OCI-LY7 (cell line): ENCODE measurements at regions not wholly inside any gene's neighbourhood (a gene's known extent, or its start where the extent isn't known, plus 50 kb on each side); places are given as distances from the start of the nearest gene placed in this dataset.

Experiments
- EZH2phosphoT487 ChIP-seq: fragments of 200-600 bp; sonication (generic); IDR thresholded peaks from 2 replicates; pipeline ENCODE4 v1.6.1; 2018; ENCODE audit warnings: low read depth, borderline replicate concordance, mild to moderate bottlenecking, mixed run types, antibody characterized with exemption, low read length, moderate library complexity, mixed read lengths
- TF ChIP-seq, protein P1 (sequence below): fragments of 200-600 bp; sonication (generic); conservative IDR thresholded peaks from 2 replicates; pipeline ENCODE4 v1.5.1; 2014; ENCODE audit warnings: mild to moderate bottlenecking, antibody characterized with exemption, low read length, moderate library complexity, mixed read lengths

DNA sequence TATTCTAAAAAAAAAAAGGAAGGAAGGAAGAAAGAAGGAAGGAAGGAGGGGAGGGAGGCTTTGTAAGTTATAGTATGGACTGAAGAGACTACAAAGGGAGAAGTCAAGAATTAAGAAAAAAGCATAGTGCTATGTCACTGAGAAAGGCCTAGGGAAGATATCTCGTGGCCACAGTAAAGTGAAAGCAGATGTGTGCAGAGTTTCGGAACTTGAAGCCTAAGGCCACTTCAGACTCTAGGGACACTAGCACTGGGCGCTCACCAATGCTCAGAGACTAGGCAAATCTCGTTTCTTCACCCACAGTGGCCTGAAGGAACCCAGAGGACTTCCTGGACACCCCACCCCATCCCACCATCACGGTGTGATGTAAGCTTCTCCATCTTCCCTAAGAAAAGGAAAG, 181.4 kb upstream of the TRPM3 start:
- TF ChIP-seq, protein P1, sequence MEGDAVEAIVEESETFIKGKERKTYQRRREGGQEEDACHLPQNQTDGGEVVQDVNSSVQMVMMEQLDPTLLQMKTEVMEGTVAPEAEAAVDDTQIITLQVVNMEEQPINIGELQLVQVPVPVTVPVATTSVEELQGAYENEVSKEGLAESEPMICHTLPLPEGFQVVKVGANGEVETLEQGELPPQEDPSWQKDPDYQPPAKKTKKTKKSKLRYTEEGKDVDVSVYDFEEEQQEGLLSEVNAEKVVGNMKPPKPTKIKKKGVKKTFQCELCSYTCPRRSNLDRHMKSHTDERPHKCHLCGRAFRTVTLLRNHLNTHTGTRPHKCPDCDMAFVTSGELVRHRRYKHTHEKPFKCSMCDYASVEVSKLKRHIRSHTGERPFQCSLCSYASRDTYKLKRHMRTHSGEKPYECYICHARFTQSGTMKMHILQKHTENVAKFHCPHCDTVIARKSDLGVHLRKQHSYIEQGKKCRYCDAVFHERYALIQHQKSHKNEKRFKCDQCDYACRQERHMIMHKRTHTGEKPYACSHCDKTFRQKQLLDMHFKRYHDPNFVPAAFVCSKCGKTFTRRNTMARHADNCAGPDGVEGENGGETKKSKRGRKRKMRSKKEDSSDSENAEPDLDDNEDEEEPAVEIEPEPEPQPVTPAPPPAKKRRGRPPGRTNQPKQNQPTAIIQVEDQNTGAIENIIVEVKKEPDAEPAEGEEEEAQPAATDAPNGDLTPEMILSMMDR, result no peak
- no peak for TF ChIP-seq EZH2phosphoT487
